GM12878 (cell line): ENCODE measurements at regions not wholly inside any gene's neighbourhood (a gene's known extent, or its start where the extent isn't known, plus 50 kb on each side); places are given as distances from the start of the nearest gene placed in this dataset.

Experiments used
- ATAC-seq: fragments of 200-7000 bp; cut with Tn5 transposase; 3 replicates; pipeline ENCODE4 v1.9.1; 2020; ENCODE audit warnings: mild to moderate bottlenecking, moderate library complexity
- BruUV-seq: library from RNA; stranded (reverse); fragments of 400-500 nt; replicated peaks from 2 replicates; lab custom pipeline; 2021; lab: Mats Ljungman, UMichigan
- CTCF ChIA-PET: fragments of 300-600 bp; sonication (Branson Sonifier 250); formaldehyde crosslinking; extraction: SDS; loops from one replicate; lab custom pipeline; 2021; ENCODE audit warnings: inconsistent platforms; lab: Yijun Ruan, JAX
- POLR2A ChIA-PET: fragments of 350-600 bp; formaldehyde crosslinking; extraction: SDS; loops from one replicate; lab custom pipeline; 2021; ENCODE audit warnings: inconsistent platforms; lab: Charles Lee
- RAD21 ChIA-PET: fragments of 300-600 bp; sonication (Branson Sonifier 250); formaldehyde crosslinking; loops from one replicate; lab custom pipeline; 2023; ENCODE audit warnings: antibody characterized with exemption; ENCODE audit not compliant: unreplicated experiment; lab: Charles Lee
- SMC1A ChIA-PET: fragments of 300-600 bp; sonication (Branson Sonifier 250); formaldehyde crosslinking; loops from one replicate; lab custom pipeline; 2023; ENCODE audit not compliant: unreplicated experiment, uncharacterized antibody; lab: Charles Lee
- DNase-seq: peaks from one replicate; pipeline ENCODE4 v3.0.0-alpha.2; 2011; ENCODE audit warnings: low read depth, low spot score
- FAIRE-seq: peaks from 3 replicates; lab custom pipeline; 2011; peaks lifted over from hg19 to GRCh38; lab: Jason Lieb, UNC
- H2AFZ ChIP-seq: 2 replicates; pipeline ENCODE4 v1.6.0; 2011; ENCODE audit warnings: low read depth, low read length, control low read depth; ENCODE audit not compliant: control insufficient read depth
- H3K27ac ChIP-seq: 2 replicates; pipeline ENCODE4 v1.5.1; 2011; ENCODE audit warnings: control low read depth; ENCODE audit not compliant: control insufficient read depth, insufficient read depth
- H3K27me3 ChIP-seq, 2 experiments: replicated peaks in 1 of 2; 2 replicates each; pipeline versions ENCODE4 v1.6.0 to v1.6.1; 2011; ENCODE audit warnings: low read length in 1 of 2; ENCODE audit not compliant: control insufficient read depth in 2 of 2, insufficient read depth in 2 of 2
- H3K36me3 ChIP-seq, 2 experiments: 2 replicates each; pipeline ENCODE4 v1.5.1; 2011; ENCODE audit warnings: low read length in 1 of 2; ENCODE audit not compliant: control insufficient read depth in 2 of 2, insufficient read depth in 2 of 2
- H3K4me1 ChIP-seq: 2 replicates; pipeline ENCODE4 v1.6.1; 2011; ENCODE audit warnings: mild to moderate bottlenecking, low read length, moderate library complexity, mixed read lengths; ENCODE audit not compliant: control insufficient read depth, insufficient read depth
- H3K4me2 ChIP-seq: 2 replicates; pipeline ENCODE4 v1.6.0; 2011; ENCODE audit warnings: control low read depth; ENCODE audit not compliant: control insufficient read depth, insufficient read depth
- H3K4me3 ChIP-seq: fragments of 200-600 bp; sonication (generic); 2 replicates; pipeline ENCODE4 v1.5.1; 2016
- H3K79me2 ChIP-seq: 2 replicates; pipeline ENCODE4 v1.6.0; 2011; ENCODE audit warnings: low read length; ENCODE audit not compliant: control insufficient read depth, insufficient read depth
- H3K9ac ChIP-seq: 2 replicates; pipeline ENCODE4 v1.8.0; 2011; ENCODE audit warnings: low read length, control low read depth, mixed read lengths; ENCODE audit not compliant: control insufficient read depth, insufficient read depth
- H3K9me3 ChIP-seq: replicated peaks from 3 replicates; pipeline ENCODE4 v1.5.1; 2011; ENCODE audit warnings: mild to moderate bottlenecking, low read length; ENCODE audit not compliant: control insufficient read depth, insufficient read depth
- H4K20me1 ChIP-seq: 2 replicates; pipeline ENCODE4 v1.6.0; 2011; ENCODE audit not compliant: control insufficient read depth, insufficient read depth
- ASH2L ChIP-seq: fragments of 300-600, 200-600 bp; sonication (generic); IDR thresholded peaks from 2 replicates; pipeline ENCODE4 v1.6.1; 2017; ENCODE audit warnings: low read depth, mild to moderate bottlenecking, borderline replicate concordance
- CBFB ChIP-seq: IDR thresholded peaks from 2 replicates; pipeline ENCODE4 v1.6.1; 2016; ENCODE audit warnings: antibody characterized with exemption, low read depth
- CHD1 ChIP-seq: IDR thresholded peaks from 2 replicates; pipeline ENCODE4 v1.6.1; 2012; ENCODE audit warnings: low read depth, low read length, improper control_type of control experiment
- MEF2A ChIP-seq: IDR thresholded peaks from 2 replicates; pipeline ENCODE4 v1.6.1; 2011; ENCODE audit warnings: low read depth, mild to moderate bottlenecking, low read length, moderate library complexity; ENCODE audit not compliant: insufficient read depth
- RAD51 ChIP-seq: fragments of 450-650 bp; IDR thresholded peaks from 2 replicates; pipeline ENCODE4 v1.6.1; 2016; ENCODE audit warnings: moderate library complexity, mild to moderate bottlenecking, inconsistent platforms
- RELA ChIP-seq: fragments of 450-650 bp; IDR thresholded peaks from 2 replicates; pipeline ENCODE4 v1.8.0; 2014; ENCODE audit warnings: borderline replicate concordance; ENCODE audit not compliant: partially characterized antibody
- SMARCA5 ChIP-seq: fragments of 450-650 bp; IDR thresholded peaks from 2 replicates; pipeline ENCODE4 v1.6.1; 2017; ENCODE audit warnings: mild to moderate bottlenecking
- SP1 ChIP-seq: IDR thresholded peaks from one replicate; pipeline ENCODE4 v1.6.1; 2011; ENCODE audit warnings: low read depth, low read length
- SREBF1 ChIP-seq: IDR thresholded peaks from 2 replicates; pipeline ENCODE4 v1.6.1; 2012; ENCODE audit warnings: mild to moderate bottlenecking, low read length
- ZNF274 ChIP-seq: IDR thresholded peaks from one replicate; pipeline ENCODE4 v1.8.0; 2011; ENCODE audit not compliant: insufficient read length, insufficient read depth
- WGBS: methylation state at CpG from one replicate; pipeline ENCODE4 v1.1.6; 2016; ENCODE audit warnings: low lambda C conversion rate; ENCODE audit not compliant: insufficient replicate concordance, insufficient coverage; ENCODE audit errors: missing lambda C conversion rate; 5-methylcytosine and 5-hydroxymethylcytosine counted together
- in situ Hi-C: fragments of 300-500 bp; cut with MboI; formaldehyde crosslinking; loops from 9 replicates; pipeline ENCODE4 v1.14.3; 2018; ENCODE audit warnings: mixed read lengths
- intact Hi-C: fragments of 100-400 bp; cut with micrococcal nuclease; formaldehyde crosslinking; loops from one replicate; pipeline ENCODE4 v1.14.2; 2022; ENCODE audit not compliant: unreplicated experiment
- TF ChIP-seq, protein P1 (sequence below): fragments of 150-350 bp; IDR thresholded peaks from 2 replicates; pipeline ENCODE4 v1.6.1; 2014; ENCODE audit warnings: mild to moderate bottlenecking, low read depth, low read length
- TF ChIP-seq, protein P2 (sequence below): fragments of 450-650 bp; IDR thresholded peaks from 2 replicates; pipeline ENCODE4 v1.6.1; 2016; ENCODE audit warnings: mild to moderate bottlenecking, moderate library complexity, borderline replicate concordance
- TF ChIP-seq, protein P3 (sequence below): fragments of 450-650 bp; IDR thresholded peaks from 2 replicates; pipeline ENCODE4 v1.6.1; 2014; ENCODE audit warnings: mild to moderate bottlenecking

DNA sequence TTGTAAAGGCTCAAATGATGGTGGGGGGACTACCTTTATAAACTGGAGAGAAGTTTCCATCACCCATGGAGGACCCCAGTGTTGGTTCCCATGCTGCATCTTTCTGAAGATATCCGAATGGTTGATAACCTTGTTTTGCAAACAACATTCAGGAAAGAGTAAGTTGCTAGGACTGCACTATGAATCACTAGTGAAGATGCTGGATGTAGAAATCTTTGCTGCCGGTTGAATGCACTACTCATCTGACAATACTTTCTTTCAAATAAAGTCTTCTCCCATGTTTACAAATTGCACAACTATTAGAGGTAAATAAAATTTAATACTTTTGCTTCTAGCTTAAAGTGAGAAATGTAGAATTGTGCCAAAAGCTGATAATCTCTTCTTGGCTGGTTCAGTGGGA lies 198.4 kb upstream of the SLITRK6 start:
- no peaks in the 10 kb centered on the region for H3K9me3 ChIP-seq
- CTCF ChIA-PET, result interaction anchor here (1.4 kb wide), 1 partner anchor 13 kb away, joined by 5 read pairs; no protein-coding TSS in a partner anchor
- H3K4me1 ChIP-seq, result no peaks in the 10 kb centered on the region
- H3K4me2 ChIP-seq, result no peak overlapping the region
- no peak overlapping the region for H3K27ac ChIP-seq
- 69% methylated on average over 2 of the region's 2 CpGs for WGBS
- BruUV-seq, result no TSS peak
- SMC1A ChIA-PET, result interaction anchor here (0.8 to 2.0 kb wide), 6 partner anchors 10 to 54 kb away, joined by 3 to 6 read pairs (median 4); no protein-coding TSS in a partner anchor
- no peak overlapping the region for H3K9ac ChIP-seq
- no peaks in the 10 kb centered on the region for H4K20me1 ChIP-seq
- H3K27me3 ChIP-seq, result no peaks in the 10 kb centered on the region
- POLR2A ChIA-PET, result no interaction called here
- FAIRE-seq (no peak), ATAC-seq (no peak), DNase-seq (no peak)
- in situ Hi-C loops, result no loop called here
- H3K79me2 ChIP-seq, result no peaks in the 10 kb centered on the region
- no peaks in the 10 kb centered on the region for H3K36me3 ChIP-seq
- intact Hi-C loops, result no loop called here
- H2AFZ ChIP-seq, result no peak overlapping the region
- RAD21 ChIA-PET, result interaction anchor here (4.0 kb wide), 1 partner anchor 14 kb away, joined by 23 read pairs; no protein-coding TSS in a partner anchor
- TF ChIP-seq SP1, result no peak
- TF ChIP-seq SMARCA5, result no peak
- TF ChIP-seq SREBF1, result no peak
- TF ChIP-seq, protein P1, sequence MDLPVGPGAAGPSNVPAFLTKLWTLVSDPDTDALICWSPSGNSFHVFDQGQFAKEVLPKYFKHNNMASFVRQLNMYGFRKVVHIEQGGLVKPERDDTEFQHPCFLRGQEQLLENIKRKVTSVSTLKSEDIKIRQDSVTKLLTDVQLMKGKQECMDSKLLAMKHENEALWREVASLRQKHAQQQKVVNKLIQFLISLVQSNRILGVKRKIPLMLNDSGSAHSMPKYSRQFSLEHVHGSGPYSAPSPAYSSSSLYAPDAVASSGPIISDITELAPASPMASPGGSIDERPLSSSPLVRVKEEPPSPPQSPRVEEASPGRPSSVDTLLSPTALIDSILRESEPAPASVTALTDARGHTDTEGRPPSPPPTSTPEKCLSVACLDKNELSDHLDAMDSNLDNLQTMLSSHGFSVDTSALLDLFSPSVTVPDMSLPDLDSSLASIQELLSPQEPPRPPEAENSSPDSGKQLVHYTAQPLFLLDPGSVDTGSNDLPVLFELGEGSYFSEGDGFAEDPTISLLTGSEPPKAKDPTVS, result no peak
- no peak for TF ChIP-seq RELA
- TF ChIP-seq, protein P2, sequence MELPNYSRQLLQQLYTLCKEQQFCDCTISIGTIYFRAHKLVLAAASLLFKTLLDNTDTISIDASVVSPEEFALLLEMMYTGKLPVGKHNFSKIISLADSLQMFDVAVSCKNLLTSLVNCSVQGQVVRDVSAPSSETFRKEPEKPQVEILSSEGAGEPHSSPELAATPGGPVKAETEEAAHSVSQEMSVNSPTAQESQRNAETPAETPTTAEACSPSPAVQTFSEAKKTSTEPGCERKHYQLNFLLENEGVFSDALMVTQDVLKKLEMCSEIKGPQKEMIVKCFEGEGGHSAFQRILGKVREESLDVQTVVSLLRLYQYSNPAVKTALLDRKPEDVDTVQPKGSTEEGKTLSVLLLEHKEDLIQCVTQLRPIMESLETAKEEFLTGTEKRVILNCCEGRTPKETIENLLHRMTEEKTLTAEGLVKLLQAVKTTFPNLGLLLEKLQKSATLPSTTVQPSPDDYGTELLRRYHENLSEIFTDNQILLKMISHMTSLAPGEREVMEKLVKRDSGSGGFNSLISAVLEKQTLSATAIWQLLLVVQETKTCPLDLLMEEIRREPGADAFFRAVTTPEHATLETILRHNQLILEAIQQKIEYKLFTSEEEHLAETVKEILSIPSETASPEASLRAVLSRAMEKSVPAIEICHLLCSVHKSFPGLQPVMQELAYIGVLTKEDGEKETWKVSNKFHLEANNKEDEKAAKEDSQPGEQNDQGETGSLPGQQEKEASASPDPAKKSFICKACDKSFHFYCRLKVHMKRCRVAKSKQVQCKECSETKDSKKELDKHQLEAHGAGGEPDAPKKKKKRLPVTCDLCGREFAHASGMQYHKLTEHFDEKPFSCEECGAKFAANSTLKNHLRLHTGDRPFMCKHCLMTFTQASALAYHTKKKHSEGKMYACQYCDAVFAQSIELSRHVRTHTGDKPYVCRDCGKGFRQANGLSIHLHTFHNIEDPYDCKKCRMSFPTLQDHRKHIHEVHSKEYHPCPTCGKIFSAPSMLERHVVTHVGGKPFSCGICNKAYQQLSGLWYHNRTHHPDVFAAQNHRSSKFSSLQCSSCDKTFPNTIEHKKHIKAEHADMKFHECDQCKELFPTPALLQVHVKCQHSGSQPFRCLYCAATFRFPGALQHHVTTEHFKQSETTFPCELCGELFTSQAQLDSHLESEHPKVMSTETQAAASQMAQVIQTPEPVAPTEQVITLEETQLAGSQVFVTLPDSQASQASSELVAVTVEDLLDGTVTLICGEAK, result no peak
- TF ChIP-seq RAD51, result no peak
- no peak for TF ChIP-seq ZNF274
- TF ChIP-seq, protein P3, sequence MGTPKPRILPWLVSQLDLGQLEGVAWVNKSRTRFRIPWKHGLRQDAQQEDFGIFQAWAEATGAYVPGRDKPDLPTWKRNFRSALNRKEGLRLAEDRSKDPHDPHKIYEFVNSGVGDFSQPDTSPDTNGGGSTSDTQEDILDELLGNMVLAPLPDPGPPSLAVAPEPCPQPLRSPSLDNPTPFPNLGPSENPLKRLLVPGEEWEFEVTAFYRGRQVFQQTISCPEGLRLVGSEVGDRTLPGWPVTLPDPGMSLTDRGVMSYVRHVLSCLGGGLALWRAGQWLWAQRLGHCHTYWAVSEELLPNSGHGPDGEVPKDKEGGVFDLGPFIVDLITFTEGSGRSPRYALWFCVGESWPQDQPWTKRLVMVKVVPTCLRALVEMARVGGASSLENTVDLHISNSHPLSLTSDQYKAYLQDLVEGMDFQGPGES, result no peak
- no peak for TF ChIP-seq CHD1
- TF ChIP-seq ASH2L, result no peak
- no peak for TF ChIP-seq MEF2A
- TF ChIP-seq CBFB, result no peak
- no peak overlapping the region for H3K4me3 ChIP-seq
